H1 (cell line): ENCODE measurements at regions not wholly inside any gene's neighbourhood (a gene's known extent, or its start where the extent isn't known, plus 50 kb on each side); places are given as distances from the start of the nearest gene placed in this dataset.

Experiments
- CTCF ChIA-PET: fragments of 300-600 bp; sonication (Branson Sonifier 250); formaldehyde crosslinking; loops from one replicate; lab custom pipeline; 2021; ENCODE audit not compliant: partially characterized antibody; lab: Charles Lee
- POLR2A ChIA-PET: fragments of 300-600 bp; sonication (Branson Sonifier 250); formaldehyde crosslinking; loops from one replicate; lab custom pipeline; 2021; ENCODE audit warnings: inconsistent platforms; ENCODE audit not compliant: partially characterized antibody; lab: Charles Lee
- DNase-seq, 2 experiments: peaks; one replicate each; pipeline versions ENCODE4 v3.0.0 to v3.0.0-alpha.2; 2010 to 2022; ENCODE audit warnings: low spot score in 2 of 2, low read depth in 1 of 2, mixed read lengths in 1 of 2
- FAIRE-seq: peaks from 2 replicates; lab custom pipeline; 2011; peaks lifted over from hg19 to GRCh38; lab: Jason Lieb, UNC
- H2AFZ ChIP-seq: 2 replicates; pipeline ENCODE4 v1.8.1; 2012; ENCODE audit warnings: low read length, inconsistent platforms
- H2AK5ac ChIP-seq: 2 replicates; pipeline ENCODE4 v1.6.1; 2013; ENCODE audit warnings: low read depth, low read length
- H2BK120ac ChIP-seq: replicated peaks from 2 replicates; pipeline ENCODE3; 2013; ENCODE audit warnings: low read depth, low read length, inconsistent platforms
- H2BK12ac ChIP-seq: 2 replicates; pipeline ENCODE4 v1.6.1; 2013; ENCODE audit warnings: low read depth, low read length
- H2BK15ac ChIP-seq: 2 replicates; pipeline ENCODE4 v1.6.1; 2013; ENCODE audit warnings: low read length
- H2BK20ac ChIP-seq: 2 replicates; pipeline ENCODE4 v1.6.1; 2013; ENCODE audit warnings: low read length
- H2BK5ac ChIP-seq: 2 replicates; pipeline ENCODE4 v1.6.1; 2013; ENCODE audit warnings: low read depth, low read length
- H3K14ac ChIP-seq: 2 replicates; pipeline ENCODE4 v1.6.1; 2013; ENCODE audit warnings: inconsistent platforms; ENCODE audit not compliant: insufficient read length
- H3K18ac ChIP-seq: 2 replicates; pipeline ENCODE4 v1.6.1; 2013; ENCODE audit warnings: low read length; ENCODE audit errors: extremely low read depth
- H3K23ac ChIP-seq: 2 replicates; pipeline ENCODE4 v1.6.1; 2013; ENCODE audit warnings: inconsistent platforms; ENCODE audit not compliant: insufficient read length
- H3K23me2 ChIP-seq: 2 replicates; pipeline ENCODE4 v1.6.1; 2013; ENCODE audit warnings: low read depth, low read length
- H3K27ac ChIP-seq: 2 replicates; pipeline ENCODE4 v1.6.1; 2011; ENCODE audit warnings: low read depth, low read length, inconsistent platforms
- H3K27me3 ChIP-seq, 4 experiments: replicated peaks in 1 of 4; 1 replicate in 1 of 4; 2 replicates in 3 of 4; pipeline versions ENCODE4 v1.6.1 to v1.8.1; 2011 to 2013; ENCODE audit warnings: low read length in 3 of 4, mild to moderate bottlenecking in 3 of 4, inconsistent platforms in 2 of 4, mixed read lengths in 2 of 4, moderate library complexity in 1 of 4; ENCODE audit not compliant: control insufficient read depth in 3 of 4, insufficient read depth in 3 of 4; ENCODE audit errors: extremely low read depth in 1 of 4
- H3K36me3 ChIP-seq, 4 experiments: 2 replicates each; pipeline versions ENCODE4 v1.6.1 to v1.8.1; 2011 to 2013; ENCODE audit warnings: mild to moderate bottlenecking in 4 of 4, low read length in 3 of 4, moderate library complexity in 2 of 4, control low read depth in 1 of 4, inconsistent platforms in 1 of 4; ENCODE audit not compliant: insufficient read depth in 4 of 4, control insufficient read depth in 2 of 4
- H3K4ac ChIP-seq: replicated peaks from 2 replicates; pipeline ENCODE3; 2013; ENCODE audit warnings: low read length, low read depth, mixed read lengths, inconsistent platforms; ENCODE audit not compliant: insufficient read length
- H3K4me1 ChIP-seq, 4 experiments: replicated peaks in 1 of 4; 1 replicate in 1 of 4; 2 replicates in 3 of 4; pipeline versions ENCODE4 v1.6.1 to v1.8.1; 2011 to 2013; ENCODE audit warnings: low read length in 3 of 4, inconsistent platforms in 2 of 4, mixed read lengths in 1 of 4; ENCODE audit not compliant: insufficient read depth in 4 of 4, control insufficient read depth in 3 of 4
- H3K4me2 ChIP-seq, 2 experiments: 2 replicates each; pipeline versions ENCODE4 v1.6.1 to v1.8.1; 2011 to 2013; ENCODE audit warnings: low read depth in 2 of 2, low read length in 2 of 2, control low read depth in 1 of 2, inconsistent platforms in 1 of 2, mild to moderate bottlenecking in 1 of 2; ENCODE audit not compliant: insufficient read depth in 1 of 2
- H3K4me3 ChIP-seq, 4 experiments: fragments of 200-600, 300-600 bp in 1 of 4; sonication (generic), shearing (Covaris generic), sonication (Bioruptor Twin) in 1 of 4; 2 replicates each; pipeline versions ENCODE4 v1.5.1 to v1.8.1; 2011 to 2016; ENCODE audit warnings: low read length in 4 of 4, low read depth in 3 of 4, control low read depth in 2 of 4, inconsistent platforms in 2 of 4, mild to moderate bottlenecking in 2 of 4, mixed read lengths in 1 of 4, moderate library complexity in 1 of 4; ENCODE audit not compliant: insufficient read depth in 2 of 4; ENCODE audit errors: extremely low read depth in 1 of 4
- H3K56ac ChIP-seq: replicated peaks from 2 replicates; pipeline ENCODE3; 2013; ENCODE audit warnings: low read depth, mild to moderate bottlenecking, mixed read lengths, low read length, inconsistent platforms; ENCODE audit not compliant: insufficient read length
- H3K79me1 ChIP-seq: 2 replicates; pipeline ENCODE4 v1.6.1; 2013; ENCODE audit warnings: low read depth, low read length, control low read depth
- H3K79me2 ChIP-seq, 2 experiments: 2 replicates each; pipeline versions ENCODE4 v1.6.1 to v1.8.1; 2012 to 2013; ENCODE audit warnings: low read length in 2 of 2, mild to moderate bottlenecking in 2 of 2, inconsistent platforms in 1 of 2; ENCODE audit not compliant: insufficient read depth in 2 of 2, control insufficient read depth in 1 of 2
- H3K9ac ChIP-seq, 4 experiments: replicated peaks in 1 of 4; 1 replicate in 1 of 4; 2 replicates in 3 of 4; pipeline versions ENCODE4 v1.6.1 to v1.8.1; 2011 to 2013; ENCODE audit warnings: low read depth in 3 of 4, low read length in 3 of 4, control low read depth in 2 of 4, mild to moderate bottlenecking in 2 of 4, moderate library complexity in 2 of 4, inconsistent platforms in 1 of 4; ENCODE audit errors: extremely low read depth in 1 of 4
- H3K9me3 ChIP-seq, 2 experiments: 2 replicates each; pipeline versions ENCODE4 v1.6.1 to v1.8.1; 2012 to 2013; ENCODE audit warnings: mild to moderate bottlenecking in 2 of 2, moderate library complexity in 2 of 2, control low read depth in 1 of 2, inconsistent platforms in 1 of 2, low read depth in 1 of 2, low read length in 1 of 2, mixed read lengths in 1 of 2; ENCODE audit not compliant: insufficient read depth in 2 of 2
- H4K20me1 ChIP-seq, 2 experiments: replicated peaks in 1 of 2; 2 replicates each; pipeline versions ENCODE3 to v1.8.1; 2011 to 2013; ENCODE audit warnings: inconsistent platforms in 2 of 2, low read length in 2 of 2, mild to moderate bottlenecking in 1 of 2; ENCODE audit not compliant: insufficient read depth in 2 of 2, control insufficient read depth in 1 of 2
- H4K5ac ChIP-seq: 2 replicates; pipeline ENCODE4 v1.6.1; 2013; ENCODE audit warnings: low read length, low read depth, mixed read lengths, inconsistent platforms; ENCODE audit not compliant: insufficient read length
- H4K8ac ChIP-seq: 2 replicates; pipeline ENCODE4 v1.8.0; 2013; ENCODE audit warnings: mild to moderate bottlenecking, moderate library complexity, low read length, inconsistent platforms; ENCODE audit not compliant: insufficient read depth; ENCODE audit errors: extremely low read depth
- H4K91ac ChIP-seq: replicated peaks from 2 replicates; pipeline ENCODE3; 2013; ENCODE audit warnings: low read length, mixed read lengths, inconsistent platforms; ENCODE audit not compliant: insufficient read length
- JUND ChIP-seq: IDR thresholded peaks from 2 replicates; pipeline ENCODE4 v1.6.1; 2011; ENCODE audit warnings: mild to moderate bottlenecking, improper control_type of control experiment, low read length
- KDM1A ChIP-seq: fragments of 200-600, 300-600 bp; sonication (generic); IDR thresholded peaks from 2 replicates; pipeline ENCODE4 v1.7.1; 2016; ENCODE audit warnings: mild to moderate bottlenecking, low read length, borderline replicate concordance
- RXRA ChIP-seq: IDR thresholded peaks from 2 replicates; pipeline ENCODE4 v1.6.1; 2011; ENCODE audit warnings: low read depth, mild to moderate bottlenecking, low read length, moderate library complexity; ENCODE audit not compliant: insufficient read depth
- SRF ChIP-seq: IDR thresholded peaks from 2 replicates; pipeline ENCODE4 v1.6.1; 2011; ENCODE audit warnings: mild to moderate bottlenecking, low read depth, low read length, moderate library complexity
- WGBS, 2 experiments: shearing (Covaris generic) in 1 of 2; methylation state at CpG; one replicate each; pipeline versions ENCODE4 v1.1.6 to v1.1.7; 2013 to 2015; ENCODE audit warnings: low lambda C conversion rate in 2 of 2, mixed read lengths in 2 of 2, inconsistent platforms in 1 of 2, low coverage in 1 of 2, missing lambda C conversion rate in 1 of 2; ENCODE audit not compliant: insufficient replicate concordance in 2 of 2, insufficient coverage in 1 of 2, insufficient read length in 1 of 2; ENCODE audit errors: extremely low coverage in 1 of 2, missing lambda C conversion rate in 1 of 2; 5-methylcytosine and 5-hydroxymethylcytosine counted together

GRCh38 chr3:112735926-112736325 is 95.0 kb upstream of the CCDC80 start:
- H3K79me2 ChIP-seq, result no peaks in the 10 kb centered on the region
- no peak overlapping the region for H2BK20ac ChIP-seq
- no peak overlapping the region for H3K4me2 ChIP-seq
- H3K4me1 ChIP-seq, result no peaks in the 10 kb centered on the region
- H3K56ac ChIP-seq, result no peak overlapping the region
- no peak overlapping the region for H2BK15ac ChIP-seq
- no peak overlapping the region for H3K27ac ChIP-seq
- ChIA-PET CTCF (interaction anchor here (0.9 to 4.5 kb wide), 18 partner anchors 10 to 271 kb away, joined by 3 to 51 read pairs (median 4); partner anchors contain the start of genes CCDC80 and CD200R1), POLR2A (interaction anchor here (1.6 to 2.5 kb wide), 2 partner anchors 94 to 255 kb away, joined by 6 to 8 read pairs; partner anchors contain the start of genes CCDC80 and GTPBP8)
- no peak overlapping the region for H3K9ac ChIP-seq
- no peak overlapping the region for H4K5ac ChIP-seq
- no peak overlapping the region for H3K18ac ChIP-seq
- no peak overlapping the region for H2BK12ac ChIP-seq
- TF ChIP-seq SRF (no peak), JUND (no peak), RXRA (no peak), KDM1A (no peak)
- no peak overlapping the region for H4K91ac ChIP-seq
- no peak overlapping the region for H4K8ac ChIP-seq
- no peak for FAIRE-seq
- no peaks in the 10 kb centered on the region for H3K9me3 ChIP-seq
- H3K4ac ChIP-seq, result no peak overlapping the region
- no peak overlapping the region for H3K14ac ChIP-seq
- DNase-seq, result no peak
- 90% methylated on average over 3 of the region's 3 CpGs; no CpG with 5 or more reads in 1 of the 2 experiments for WGBS, 2 experiments
- H3K23ac ChIP-seq, result no peak overlapping the region
- H3K79me1 ChIP-seq, result no peaks in the 10 kb centered on the region
- no peaks in the 10 kb centered on the region for H3K23me2 ChIP-seq
- no peak overlapping the region for H3K4me3 ChIP-seq
- no peaks in the 10 kb centered on the region for H3K36me3 ChIP-seq
- no peaks in the 10 kb centered on the region for H4K20me1 ChIP-seq
- H2AFZ ChIP-seq, result no peak overlapping the region
- no peak overlapping the region for H2BK5ac ChIP-seq
- no peaks in the 10 kb centered on the region for H3K27me3 ChIP-seq
- no peak overlapping the region for H2AK5ac ChIP-seq
- H2BK120ac ChIP-seq, result no peak overlapping the region
